ENCODE measurements at regions not wholly inside any gene's neighbourhood (a gene's known extent, or its start where the extent isn't known, plus 50 kb on each side); places are given as distances from the start of the nearest gene placed in this dataset.

DNA sequence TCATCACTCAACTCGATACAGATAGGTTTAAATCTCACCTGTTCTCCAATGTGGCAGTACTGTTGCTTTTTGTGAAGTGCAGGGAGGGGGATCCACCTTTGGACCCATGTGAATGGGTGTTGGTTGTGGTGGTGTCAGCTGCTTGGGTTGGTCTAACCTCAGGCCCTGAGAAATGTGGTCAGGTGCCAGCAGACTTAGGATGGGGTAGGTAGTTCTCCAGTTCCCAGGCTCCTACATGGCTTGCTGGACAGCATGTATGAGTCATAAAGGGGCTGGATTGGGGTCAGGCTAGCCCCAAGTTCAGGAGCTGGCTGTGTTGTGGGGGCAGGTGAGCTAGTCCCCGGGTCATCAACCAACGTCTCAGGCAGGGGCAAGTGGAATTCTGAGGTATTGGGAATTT, 472.6 kb upstream of the CNTNAP2 start:
- Histone ChIP-seq H3K27me3 (no peaks in the 10 kb centered on the region), H3K27ac (no peak overlapping the region), H3K9me3 (peaks cover 0 to 52% (median 8%) of the 10 kb centered on the region in 11 donors), H3K36me3 (no peaks in the 10 kb centered on the region), H3K4me1 (no peaks in the 10 kb centered on the region), H3K4me3 (no peak overlapping the region)
- 69 to 73% methylated on average over 3 of the region's 3 CpGs for WGBS, 2 donors
- DNase-seq (no peak), ATAC-seq (no peak)
- no peak for TF ChIP-seq CTCF (IDR thresholded peaks at IDR 0.05)
- intact Hi-C loops (cut with DNase I): loop anchor here in 1 of 10 donors (10.0 kb wide), 1 partner anchor 59 kb away; no protein-coding TSS in a partner anchor

DNA sequence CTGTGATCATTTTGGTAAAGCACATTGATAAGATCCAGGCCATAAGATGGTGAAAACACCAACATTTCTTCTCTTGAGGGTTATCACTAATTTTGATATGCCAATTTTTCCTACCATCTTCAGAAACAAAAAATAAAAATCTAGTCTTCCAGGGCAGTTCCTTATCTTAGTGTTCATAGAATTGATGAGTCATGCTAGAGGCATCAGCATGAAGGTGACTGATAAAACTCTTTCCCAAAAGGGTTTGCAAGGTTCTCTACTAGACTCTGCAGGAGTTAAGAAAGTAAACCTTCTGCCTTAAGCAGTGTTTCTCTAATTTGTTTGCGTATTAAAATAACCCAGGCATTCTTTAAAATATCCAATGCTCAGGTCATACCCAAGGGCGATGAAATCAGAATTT, 483.1 kb upstream of the CNTNAP2 start:
- 61 to 79% methylated on average over 2 of the region's 2 CpGs for WGBS, 2 donors
- Histone ChIP-seq H3K4me1 (no peaks in the 10 kb centered on the region), H3K4me3 (no peak overlapping the region), H3K27ac (no peak overlapping the region), H3K9me3 (peaks cover 0 to 18% (median 0%) of the 10 kb centered on the region in 11 donors), H3K36me3 (no peaks in the 10 kb centered on the region), H3K27me3 (no peaks in the 10 kb centered on the region)
- ATAC-seq (no peak), DNase-seq (no peak)
- intact Hi-C loops (cut with DNase I): no loop called here
- TF ChIP-seq CTCF (IDR thresholded peaks at IDR 0.05): no peak

- Histone ChIP-seq H3K27ac (no peak overlapping the region), H3K4me3 (no peak overlapping the region), H3K27me3 (no peaks in the 10 kb centered on the region), H3K9me3 (peaks cover 0 to 12% (median 0%) of the 10 kb centered on the region in 11 donors), H3K36me3 (no peaks in the 10 kb centered on the region), H3K4me1 (no peaks in the 10 kb centered on the region)
- intact Hi-C loops (cut with DNase I): no loop called here
- TF ChIP-seq CTCF (IDR thresholded peaks at IDR 0.05): no peak
- WGBS, 2 donors: 61 to 62% methylated on average over 1 of the region's 1 CpG
- DNase-seq: no peak
- no peak for ATAC-seq
Observed at GRCh38 chr7:145624618-145625017, 492.0 kb upstream of the CNTNAP2 start.

DNA sequence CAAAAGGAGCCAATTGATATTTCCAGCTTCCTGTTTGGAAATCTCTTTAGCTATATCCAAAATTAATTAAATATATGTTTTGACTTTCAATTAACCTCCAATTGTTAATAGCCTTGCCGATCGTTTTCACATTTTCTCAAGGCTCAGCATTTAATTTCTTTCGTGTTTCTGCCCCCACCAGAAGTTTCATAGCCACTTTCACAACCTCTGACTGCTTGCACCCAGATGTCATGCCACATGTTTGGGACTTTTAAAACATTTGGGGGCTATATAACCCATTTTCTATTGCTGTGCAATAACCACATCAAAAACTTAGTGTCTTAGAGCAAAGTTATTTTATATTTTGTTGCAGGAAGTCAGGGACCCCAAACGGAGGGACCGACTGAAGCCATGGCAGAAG, 510.6 kb upstream of the CNTNAP2 start:
- no peak for DNase-seq
- intact Hi-C loops (cut with DNase I): no loop called here
- no peaks in the 10 kb centered on the region for H3K27me3 ChIP-seq
- WGBS, 2 donors: 79 to 87% methylated on average over 5 of the region's 5 CpGs
- no peaks in the 10 kb centered on the region for H3K36me3 ChIP-seq
- no peak for ATAC-seq
- H3K4me3 ChIP-seq: no peak overlapping the region
- H3K4me1 ChIP-seq: no peaks in the 10 kb centered on the region
- peaks cover 0 to 57% (median 0%) of the 10 kb centered on the region in 11 donors for H3K9me3 ChIP-seq
- no peak overlapping the region for H3K27ac ChIP-seq
- TF ChIP-seq CTCF (IDR thresholded peaks at IDR 0.05): no peak

Measured in heart right ventricle (tissue), 16 donors.